T-helper 1 cell (primary cell): ENCODE measurements at regions not wholly inside any gene's neighbourhood (a gene's known extent, or its start where the extent isn't known, plus 50 kb on each side); places are given as distances from the start of the nearest gene placed in this dataset.

Experiments
- DNase-seq, 5 donors: peaks; one replicate each; pipeline ENCODE4 v3.0.0-alpha.2; 2012 to 2020

DNA sequence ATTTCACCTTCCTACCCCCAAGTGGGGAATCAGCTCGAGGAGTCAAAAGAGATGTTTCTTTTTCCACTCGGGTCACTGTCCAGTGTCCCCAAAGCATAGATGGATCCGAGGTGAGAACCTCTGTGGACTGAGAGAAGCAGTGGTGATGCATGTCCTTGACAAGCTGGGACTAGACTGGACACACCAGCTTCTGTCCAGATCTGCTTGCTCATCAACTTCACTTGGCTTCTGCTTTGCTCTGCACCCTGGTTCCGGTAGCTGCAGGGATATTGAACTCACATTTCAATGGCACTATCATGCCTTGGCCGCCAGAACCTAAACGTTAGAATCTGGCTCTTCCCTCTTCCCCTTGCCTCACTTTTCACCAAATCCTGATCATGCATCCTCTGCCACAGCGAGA, 50.3 kb upstream of the CXCL12 start:
- DNase-seq = no peak

DNA sequence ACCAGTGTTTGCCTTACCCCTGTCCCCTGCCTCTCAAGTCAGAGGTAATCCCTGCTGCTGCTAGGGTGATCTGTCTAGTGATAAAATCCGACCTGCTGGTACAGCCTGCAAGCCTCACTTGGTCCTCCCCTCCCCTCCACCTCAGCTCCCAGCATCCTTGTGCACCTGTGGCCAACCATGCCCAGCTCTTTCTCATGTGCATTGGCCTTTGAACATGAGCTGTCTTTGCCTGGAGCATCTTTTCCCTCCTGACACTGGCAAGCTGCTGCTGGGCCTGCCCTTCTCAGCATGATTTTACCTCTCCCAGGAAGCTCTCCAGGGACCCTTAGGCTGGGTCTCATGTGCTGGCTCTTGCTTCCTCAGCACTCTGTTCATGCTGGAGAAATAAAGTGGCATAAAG, 51.3 kb upstream of the CXCL12 start:
- DNase-seq = no peak

DNA sequence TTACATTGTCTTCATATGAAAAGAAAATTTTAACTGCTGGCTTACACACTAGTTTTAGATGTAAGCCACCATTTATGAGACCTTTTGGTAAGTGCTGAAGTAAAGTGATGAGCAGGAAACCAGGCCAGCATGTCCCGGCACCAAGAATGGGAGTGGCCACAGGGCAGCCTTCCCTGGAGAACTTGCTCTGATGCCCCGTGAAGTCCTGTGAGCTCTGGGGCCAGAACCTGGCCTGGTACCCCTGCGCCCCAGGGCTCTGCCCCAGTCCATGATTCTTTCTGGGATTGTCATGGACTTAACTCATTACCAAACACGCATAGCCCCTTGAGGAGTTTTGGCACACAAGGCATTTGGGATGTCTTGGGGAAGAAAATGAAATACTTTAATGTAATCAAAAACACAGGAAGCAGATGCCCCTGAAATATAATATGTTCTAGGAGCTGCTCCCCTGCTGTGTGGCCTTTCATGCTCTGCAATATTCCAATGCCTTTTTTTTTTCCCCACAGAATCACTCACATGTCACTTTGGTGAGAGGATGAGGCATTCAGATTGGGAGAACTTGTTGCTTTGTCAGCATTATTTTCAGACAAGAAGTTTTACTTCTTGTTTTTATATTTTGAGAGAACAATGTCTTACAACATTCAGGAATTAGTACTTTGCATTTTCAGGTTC, 53.1 kb upstream of the CXCL12 start:
- DNase-seq = no peak

DNA sequence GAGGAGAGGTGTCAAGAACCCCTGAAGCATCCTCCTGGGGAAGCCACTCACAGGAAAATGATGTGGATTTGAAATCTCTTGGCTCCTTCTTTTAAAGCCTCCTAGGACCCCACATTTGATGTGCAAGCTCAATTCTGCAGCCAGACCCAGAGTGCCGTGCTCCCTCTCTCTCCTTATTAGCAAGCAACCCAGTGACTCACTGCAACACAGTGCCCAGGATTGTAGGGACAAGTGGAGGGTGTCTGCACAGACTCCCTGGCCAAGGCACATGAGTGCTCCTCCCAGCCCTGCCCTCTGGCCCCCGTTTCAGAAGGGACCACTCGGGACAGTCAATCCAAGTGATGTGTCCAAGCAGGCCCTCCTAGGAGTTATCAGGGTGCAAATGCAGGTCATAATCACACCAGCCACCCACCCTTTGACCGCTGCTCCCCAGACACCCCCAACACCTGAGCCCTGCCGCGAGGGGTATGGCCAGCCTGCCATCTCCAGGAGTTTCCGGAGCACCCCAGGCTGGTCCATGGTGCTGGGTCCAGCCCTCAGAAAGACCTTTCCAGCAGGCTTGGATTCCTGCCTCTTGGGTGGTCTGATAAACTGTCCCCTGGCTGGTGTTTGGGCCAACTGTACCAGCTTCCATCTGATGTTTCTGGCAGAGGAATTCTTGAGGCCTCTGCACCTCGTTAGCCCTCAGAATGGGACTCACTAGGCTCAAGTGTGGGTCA, 54.5 kb upstream of the CXCL12 start:
- no peak for DNase-seq

DNA sequence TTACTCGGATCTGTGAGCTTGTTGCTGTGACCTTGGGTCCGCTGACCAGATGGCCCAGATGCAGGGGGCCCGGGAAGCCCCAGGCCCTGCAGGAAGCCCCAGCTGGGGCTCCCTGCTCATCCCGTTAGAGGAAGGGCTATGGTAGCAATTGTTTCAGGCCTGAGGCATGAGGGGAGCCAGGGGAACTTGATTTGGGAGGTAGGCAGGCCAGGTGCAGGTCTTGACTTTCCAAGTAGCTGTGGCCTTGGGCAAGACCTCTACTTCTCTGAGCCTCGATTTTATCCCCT, 55.0 kb upstream of the CXCL12 start:
- no peak for DNase-seq

DNA sequence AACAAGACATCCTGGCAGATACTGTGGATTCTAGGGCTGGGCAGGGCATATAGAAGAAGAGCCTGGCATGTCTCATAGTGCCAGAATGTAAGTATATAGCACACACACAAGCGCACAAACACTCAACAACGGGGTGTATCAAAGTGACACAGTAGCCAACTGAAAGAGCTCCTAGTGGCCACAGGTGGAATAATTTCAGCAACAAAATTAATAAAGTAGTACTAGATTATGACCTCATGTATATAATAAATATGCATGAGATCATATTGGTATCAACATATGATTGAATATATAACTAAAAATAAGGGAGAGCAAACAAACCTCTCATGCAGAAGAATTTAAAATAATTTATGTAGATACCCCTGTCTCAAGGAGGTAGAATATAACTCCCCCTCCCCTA, 72.4 kb upstream of the CXCL12 start:
- DNase-seq = no peak

DNA sequence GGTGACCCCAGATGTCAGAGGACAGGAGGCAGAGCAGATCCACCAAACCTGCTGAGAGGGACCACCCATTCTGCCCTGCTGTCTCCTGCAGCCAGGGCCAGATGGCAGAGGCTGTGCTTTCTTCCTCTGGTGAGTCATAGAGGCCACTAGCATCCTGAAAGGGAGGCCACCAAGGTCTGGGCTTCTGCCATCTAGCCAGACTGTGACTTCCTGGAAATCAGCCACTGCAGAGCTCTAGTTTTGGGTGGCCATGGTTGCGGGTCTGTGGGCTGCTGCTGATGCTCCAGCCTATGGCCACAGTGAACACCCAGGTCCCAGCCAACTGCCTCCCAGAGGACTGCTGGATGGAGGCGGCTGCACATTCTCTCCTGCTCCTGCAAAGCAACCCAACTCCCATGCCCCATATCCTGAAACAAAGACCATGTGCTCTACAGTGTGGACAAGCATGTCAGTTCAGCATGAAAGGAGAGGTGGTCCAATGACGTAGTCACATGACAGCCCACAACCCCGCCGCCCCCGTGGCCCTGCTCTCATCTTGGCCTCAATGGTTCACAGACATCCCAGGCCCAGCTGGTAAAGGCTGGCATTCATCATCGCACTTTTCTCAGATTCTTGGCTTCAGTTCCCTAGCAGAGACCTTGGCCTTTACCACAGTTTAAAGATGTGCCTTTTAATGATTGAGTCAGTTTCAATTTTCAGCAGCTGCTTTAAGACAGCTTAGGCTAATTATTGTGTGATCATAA, 73.9 kb upstream of the CXCL12 start:
- DNase-seq = no peak

DNA sequence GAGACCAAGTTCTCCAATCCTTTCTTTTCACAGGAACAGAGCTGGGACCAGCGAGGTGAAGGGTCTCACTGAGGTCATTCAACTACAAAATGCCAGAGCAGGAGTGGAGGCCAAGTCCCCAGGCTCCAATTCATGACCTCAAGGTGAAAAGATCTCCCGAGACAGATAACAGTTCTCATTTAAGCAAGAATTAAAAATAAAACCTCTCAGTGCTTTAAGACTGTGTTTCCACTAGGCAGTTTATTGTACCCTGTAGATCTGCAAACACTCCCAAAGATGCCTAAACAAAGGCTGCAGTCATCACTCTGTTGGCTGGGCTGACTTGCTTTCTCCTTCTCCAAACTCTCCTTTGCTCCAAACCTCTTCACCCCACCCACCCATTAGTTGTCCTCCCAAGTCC, 74.8 kb upstream of the CXCL12 start:
- no peak for DNase-seq

DNA sequence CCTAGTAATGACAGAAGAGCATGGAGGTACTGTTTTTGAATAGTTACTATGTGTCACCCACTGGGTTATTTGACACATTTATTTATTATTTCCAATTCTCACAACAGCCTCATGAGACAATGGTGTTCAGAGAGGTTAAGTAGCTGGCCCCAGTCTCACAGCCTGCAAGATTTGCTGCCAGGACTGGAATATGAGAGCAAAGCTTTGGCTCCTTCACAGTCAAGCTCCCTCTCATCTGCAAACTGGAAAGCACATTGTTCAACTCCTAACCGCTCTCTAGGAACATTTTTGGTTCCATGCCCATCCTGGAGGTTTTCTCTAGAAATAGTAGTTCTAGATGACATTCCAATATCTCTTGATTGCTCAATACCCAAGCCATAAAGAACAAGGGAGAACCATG, 75.5 kb upstream of the CXCL12 start:
- DNase-seq = no peak

DNA sequence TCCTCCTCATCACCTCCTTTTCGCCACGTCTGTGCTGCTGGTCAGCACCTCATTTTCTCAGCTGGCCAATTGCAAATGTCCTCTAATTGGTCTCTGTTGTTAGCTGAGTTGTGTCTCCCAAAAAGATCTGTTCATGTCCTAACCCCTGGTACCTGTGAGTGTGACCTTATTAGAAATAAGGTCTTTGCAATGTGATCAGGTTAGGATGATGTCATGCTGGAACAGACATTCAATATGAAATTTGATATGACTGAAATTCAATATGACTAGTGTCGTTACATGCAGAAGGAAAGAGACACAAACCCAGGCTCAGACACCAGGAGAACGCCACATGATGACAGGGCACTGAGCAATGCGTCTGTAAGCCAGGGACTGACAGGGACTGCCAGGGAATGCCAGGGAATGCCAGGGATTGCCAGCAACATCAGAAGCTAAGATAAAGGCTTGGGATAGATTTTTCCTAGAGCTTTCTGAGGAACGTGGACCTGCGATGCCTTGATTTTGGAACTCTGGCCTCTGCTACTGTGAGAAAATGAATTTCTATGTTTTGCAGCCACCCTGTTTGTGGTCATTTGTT, 77.5 kb upstream of the CXCL12 start:
- DNase-seq = no peak

DNA sequence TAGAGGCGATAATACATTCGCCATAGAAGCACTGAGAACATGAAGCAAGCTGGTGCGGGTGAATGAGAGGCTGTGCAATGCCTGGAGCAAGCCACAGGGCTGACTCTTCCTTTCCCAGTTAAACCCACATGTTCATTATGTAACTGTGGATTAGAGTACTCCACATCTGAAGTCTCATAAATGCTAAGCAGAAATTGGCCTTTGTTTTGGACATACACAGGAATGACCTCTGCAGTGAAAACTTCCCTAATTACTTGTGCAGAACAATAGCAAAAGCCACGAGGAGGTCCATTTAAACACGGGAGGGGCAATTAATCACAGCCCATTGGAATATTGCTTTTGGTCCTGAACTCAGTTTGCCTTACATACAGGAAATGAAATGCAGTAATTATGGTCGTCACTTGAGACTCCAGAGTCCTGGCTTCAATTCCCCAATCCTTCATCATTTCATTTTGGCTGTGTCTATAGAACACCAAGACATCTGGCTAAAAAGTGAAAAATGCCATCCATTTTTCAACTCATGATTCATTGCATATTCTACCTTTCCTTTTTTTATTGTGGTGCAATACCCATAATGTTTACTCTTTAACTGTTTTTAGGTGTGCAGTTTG, 78.7 kb upstream of the CXCL12 start:
- DNase-seq = no peak

DNA sequence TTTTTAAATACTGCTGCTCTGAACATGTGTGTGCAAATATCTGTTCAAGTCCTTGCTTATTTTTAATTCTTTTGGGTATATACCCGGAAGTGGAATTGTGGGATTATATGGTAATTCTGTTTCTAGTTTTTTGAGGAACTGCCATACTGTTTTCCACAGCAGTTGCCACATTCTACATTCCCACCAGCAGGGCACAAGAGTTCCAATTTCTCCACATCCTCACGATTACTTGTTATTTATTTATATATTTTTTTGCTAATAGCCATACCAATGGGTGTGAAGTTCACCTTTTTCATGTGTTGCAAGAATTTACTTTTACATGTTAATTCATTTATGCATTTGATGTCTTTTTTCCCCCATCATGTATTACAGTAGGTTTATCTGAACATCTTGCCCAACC, 79.6 kb upstream of the CXCL12 start:
- no peak for DNase-seq

DNA sequence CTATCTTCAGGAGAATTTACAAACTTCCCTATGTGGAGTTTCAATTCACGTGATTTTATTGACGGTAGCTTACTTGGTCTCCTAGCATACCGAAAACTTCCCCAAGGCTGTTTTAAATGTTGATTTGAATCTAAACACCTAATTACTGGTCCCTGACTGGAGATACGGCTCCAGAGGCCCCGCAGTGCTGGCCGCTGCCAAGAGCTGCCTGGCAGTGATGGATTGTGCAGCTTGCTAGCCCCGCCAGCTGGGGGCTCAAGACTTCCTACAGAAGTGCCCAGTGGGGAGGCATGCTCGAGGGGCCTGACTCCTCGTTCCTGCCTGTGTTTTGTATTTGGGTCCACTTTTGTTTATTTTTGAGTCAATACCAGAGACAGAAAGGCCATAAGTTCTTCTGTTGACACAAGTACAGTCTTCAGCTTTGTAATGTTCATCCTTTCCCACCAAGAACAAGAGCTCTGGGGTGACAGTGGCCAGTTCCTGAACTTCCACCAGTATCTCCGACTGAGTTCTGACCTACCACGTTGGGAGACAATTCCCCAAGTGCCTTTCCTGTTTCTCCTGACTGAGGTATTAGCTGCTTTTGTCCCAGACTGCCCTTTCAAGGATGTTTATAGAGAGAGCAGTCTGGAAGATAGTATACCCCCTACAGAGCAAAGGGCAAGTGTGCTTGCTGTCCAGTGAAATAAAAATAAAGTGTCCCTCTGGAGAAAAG, 80.7 kb upstream of the CXCL12 start:
- no peak for DNase-seq

DNA sequence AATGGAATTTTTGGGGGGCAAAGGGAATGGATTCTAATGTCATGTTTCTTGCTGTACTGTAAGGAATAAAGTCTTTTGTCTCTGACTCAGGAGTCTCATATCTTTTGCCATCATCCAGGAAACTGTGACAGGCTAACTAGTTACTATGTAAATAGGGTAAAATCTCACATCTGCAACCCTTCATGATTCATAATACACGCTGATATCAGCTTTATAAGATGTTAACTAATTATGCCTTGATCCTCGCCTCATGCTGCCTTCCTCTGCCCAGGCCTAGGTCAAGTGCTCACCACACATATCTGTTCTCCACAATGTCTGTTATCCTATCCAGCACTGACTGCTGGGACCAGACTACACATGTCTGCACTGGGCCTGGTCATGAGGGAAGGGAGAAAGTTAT, 81.3 kb upstream of the CXCL12 start:
- no peak for DNase-seq

DNA sequence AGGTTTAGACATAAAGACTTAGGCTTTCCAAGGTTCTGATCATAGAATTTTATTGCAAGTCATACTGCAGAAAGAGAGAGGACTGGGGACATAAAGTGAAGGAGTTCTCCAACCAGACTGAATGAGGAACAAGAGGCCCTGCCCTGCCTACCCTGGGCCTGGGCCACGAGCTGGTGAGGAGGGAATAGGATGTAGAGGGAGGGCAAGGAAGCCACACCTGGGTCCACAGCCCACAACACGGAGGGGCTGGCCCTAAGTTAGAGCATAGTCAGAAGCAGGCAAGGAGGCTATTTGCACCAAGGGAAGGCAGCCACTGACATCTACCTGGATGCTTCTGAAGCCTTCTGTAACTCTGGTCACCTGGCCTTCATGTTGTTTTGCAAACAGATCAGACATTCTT, 82.2 kb upstream of the CXCL12 start:
- DNase-seq = no peak

DNA sequence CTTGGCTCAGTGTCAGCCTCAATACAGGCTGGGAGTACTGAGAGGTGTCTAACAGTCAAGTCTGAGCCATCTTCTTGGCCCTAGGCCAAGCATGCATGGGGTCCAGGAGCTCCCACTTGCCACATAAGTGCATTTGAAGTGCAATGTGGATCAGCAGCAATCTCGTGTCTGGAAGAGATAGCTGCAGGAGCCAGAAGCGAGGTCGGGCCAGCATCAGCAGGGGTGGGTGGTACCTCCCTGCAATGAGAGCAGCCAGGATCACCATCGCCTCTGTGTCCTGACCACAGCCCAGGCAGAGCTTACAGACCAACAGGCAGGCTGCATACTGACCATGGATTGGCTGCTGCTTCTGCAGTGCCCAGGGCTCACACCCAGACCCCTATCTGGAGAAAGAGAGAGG, 83.0 kb upstream of the CXCL12 start:
- no peak for DNase-seq

DNA sequence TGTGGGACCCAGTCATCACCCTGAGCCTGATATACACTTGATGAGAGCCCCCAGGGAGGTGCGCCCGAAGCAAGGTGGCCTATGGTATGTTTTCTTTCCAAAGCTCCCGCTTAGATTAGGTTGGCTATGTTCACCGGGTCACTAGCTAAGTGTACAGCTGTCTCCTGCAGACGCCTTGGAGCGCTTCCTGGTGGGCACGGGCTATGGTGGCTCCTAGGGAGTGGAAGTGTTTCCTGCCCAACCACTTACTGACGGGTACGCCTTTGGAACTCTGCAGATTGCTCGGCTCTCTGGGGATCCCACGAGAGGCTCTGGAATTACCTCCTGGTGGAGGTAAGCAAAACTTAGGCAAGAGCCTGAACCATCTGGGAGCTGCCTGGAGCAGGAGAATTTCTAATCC, 83.6 kb upstream of the CXCL12 start:
- DNase-seq = no peak

DNA sequence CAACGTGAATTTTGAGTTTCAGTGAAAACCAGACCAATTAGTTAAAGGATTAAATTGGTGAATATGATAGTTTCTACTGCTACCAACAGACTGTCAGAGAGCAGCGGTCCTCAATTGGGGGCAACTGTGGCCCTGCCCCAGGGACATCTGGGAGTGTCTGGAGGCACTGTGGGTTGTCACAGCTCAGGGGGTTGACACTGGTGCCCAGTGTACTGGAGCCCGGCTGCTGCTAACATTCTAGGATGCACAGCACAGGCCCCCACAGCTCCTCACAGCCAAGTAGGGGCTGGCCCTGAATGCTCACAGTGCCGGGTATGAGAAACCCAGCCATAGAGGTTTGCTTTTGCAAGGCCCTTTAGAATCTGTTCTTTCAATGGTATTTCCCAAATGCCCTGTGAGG, 84.1 kb upstream of the CXCL12 start:
- DNase-seq = no peak

DNA sequence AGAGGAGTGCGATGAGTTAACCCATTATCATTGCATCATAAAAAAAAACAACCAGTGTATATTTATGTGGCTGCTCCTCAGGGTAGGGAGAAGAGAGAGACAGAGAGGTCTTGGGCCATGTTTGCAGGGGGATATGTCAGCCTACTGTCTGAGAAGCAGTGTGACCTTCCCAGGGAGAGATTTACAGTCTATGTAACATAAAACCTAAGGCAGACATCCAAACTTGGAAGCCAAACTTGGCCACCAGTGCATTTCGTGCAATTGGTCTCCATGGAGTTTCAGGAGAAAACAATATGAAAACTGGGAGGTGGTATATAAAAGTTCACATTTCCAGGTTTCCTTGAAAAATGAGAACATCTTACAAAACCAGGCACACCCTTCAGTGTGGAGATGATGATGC, 85.9 kb upstream of the CXCL12 start:
- DNase-seq = no peak

DNA sequence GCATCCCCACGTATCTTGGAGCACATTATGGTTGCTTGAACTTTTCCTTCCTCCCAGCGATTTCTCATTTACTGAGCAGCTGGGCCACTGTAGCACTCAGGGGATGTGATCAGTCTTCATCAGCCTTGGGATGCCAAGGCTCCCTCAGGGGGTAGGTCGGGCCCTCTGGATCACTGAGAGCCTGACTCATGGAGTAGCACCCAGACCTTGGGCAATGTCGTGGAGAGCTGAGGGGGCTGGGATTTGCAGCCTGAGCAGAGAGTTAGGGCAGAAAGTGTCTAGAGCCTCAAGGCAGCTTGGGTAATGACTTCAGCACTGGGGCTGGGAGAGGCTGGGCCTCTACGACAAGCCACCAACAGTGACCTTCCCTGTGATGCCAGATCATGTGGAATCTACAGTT, 86.5 kb upstream of the CXCL12 start:
- DNase-seq = no peak

DNA sequence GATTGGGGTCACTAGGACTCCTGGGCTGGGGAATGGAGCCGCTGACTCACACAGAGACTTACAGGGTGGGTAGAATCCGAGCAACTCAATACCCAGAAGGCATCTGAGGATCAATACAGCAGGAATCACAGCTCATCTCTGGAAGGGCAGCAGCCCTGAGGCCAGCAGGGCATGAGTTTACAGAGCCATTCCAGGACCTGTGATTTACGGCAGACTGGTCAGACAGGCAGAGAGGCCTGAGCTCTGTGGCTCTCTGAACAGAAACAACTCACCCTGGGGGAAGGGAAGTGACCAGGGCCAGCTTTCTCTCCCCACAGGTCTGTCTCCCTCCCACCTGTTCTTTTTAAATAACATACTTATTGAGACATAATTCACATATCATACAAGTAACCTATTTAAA, 88.2 kb upstream of the CXCL12 start:
- no peak for DNase-seq

DNA sequence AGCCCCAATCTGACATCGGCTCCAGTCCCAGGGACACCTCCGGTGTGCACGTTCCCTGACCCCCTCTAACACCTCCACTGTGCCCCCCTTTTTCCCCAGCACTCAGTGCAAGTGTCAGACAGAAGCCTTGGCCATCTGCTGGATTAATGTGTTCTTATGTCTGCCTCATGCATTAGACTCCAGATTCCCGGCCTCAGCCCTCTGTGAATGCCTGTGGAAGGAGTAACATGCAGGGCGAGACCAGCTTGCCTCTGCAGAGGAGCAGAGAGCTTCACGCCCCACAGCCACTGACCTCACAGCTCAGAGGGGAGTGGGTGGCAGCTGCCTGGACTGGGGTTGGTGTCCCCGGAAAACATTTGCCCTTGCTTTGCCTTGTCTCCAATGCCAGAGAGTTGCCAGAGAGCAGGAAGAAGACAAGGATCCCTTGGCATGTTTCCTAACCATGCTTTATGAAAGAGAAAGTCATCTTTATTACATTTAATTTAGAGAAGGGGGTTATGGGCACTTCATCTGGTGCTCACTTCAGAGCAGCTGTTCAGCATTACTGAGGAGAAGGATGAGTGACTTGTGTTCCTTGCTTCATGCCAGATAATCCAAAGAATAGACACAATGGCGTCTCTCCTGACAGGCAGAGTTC, 91.6 kb upstream of the CXCL12 start:
- no peak for DNase-seq

DNA sequence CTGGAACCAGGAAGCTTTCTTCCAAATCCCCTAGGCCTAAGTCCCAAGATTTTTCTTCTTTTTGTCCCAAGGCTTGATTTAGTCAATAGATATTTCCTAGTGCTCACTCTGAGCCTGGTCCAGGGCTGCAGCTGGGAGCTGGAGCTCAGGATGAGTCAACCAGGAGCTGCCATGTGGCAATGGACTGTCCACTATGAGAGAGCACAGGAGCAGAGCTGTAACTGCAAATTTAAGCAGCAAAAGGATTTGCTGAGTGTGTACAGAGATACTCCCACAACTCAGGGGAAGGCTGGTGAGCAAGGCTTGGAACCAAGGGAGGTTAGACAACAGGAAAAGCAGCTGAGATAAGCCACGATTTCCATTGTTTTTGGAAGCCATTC, 92.1 kb upstream of the CXCL12 start:
- no peak for DNase-seq
